ENCODE measurements at regions not wholly inside any gene's neighbourhood (a gene's known extent, or its start where the extent isn't known, plus 50 kb on each side); places are given as distances from the start of the nearest gene placed in this dataset.

GRCh38 chr2:37425408-37425807, 81.0 kb downstream of the QPCT start:
- H3K9me3 Mint-ChIP-seq, result no peaks in the 10 kb centered on the region
- no peak for DNase-seq
- H3K4me3 Mint-ChIP-seq, result no peak overlapping the region
- no peaks in the 10 kb centered on the region for H3K4me1 Mint-ChIP-seq (ENCODE audit: low read depth in 2 of 2)
- H3K27me3 Mint-ChIP-seq, result no peaks in the 10 kb centered on the region
- ATAC-seq (replicated peaks), result no peak
- H3K27ac Mint-ChIP-seq, result no peak overlapping the region
- H3K36me3 Mint-ChIP-seq (ENCODE audit: insufficient read depth), result no peaks in the 10 kb centered on the region

GRCh38 chr2:37427241-37427640, 82.8 kb downstream of the QPCT start:
- Mint-ChIP-seq H3K4me1 (ENCODE audit: low read depth in 2 of 2) (no peaks in the 10 kb centered on the region), H3K9me3 (no peaks in the 10 kb centered on the region), H3K27ac (no peak overlapping the region), H3K27me3 (no peaks in the 10 kb centered on the region), H3K36me3 (ENCODE audit: insufficient read depth) (no peaks in the 10 kb centered on the region), H3K4me3 (no peak overlapping the region)
- DNase-seq (no peak), ATAC-seq (replicated peaks) (no peak)

- ATAC-seq (replicated peaks), result no peak
- Mint-ChIP-seq H3K27me3 (peaks cover 7 to 24% of the 10 kb centered on the region in 2 donors), H3K4me1 (ENCODE audit: low read depth in 2 of 2) (no peaks in the 10 kb centered on the region), H3K27ac (no peak overlapping the region), H3K4me3 (no peak overlapping the region), H3K9me3 (no peaks in the 10 kb centered on the region), H3K36me3 (ENCODE audit: insufficient read depth) (no peaks in the 10 kb centered on the region)
- no peak for DNase-seq
Observed at GRCh38 chr2:37436323-37436722, 91.9 kb downstream of the QPCT start.

- Mint-ChIP-seq H3K4me3 (no peak overlapping the region), H3K9me3 (peaks cover 0 to 1% of the 10 kb centered on the region in 2 donors), H3K4me1 (ENCODE audit: low read depth in 2 of 2) (no peaks in the 10 kb centered on the region), H3K27me3 (peaks cover 16 to 27% of the 10 kb centered on the region in 2 donors), H3K27ac (no peak overlapping the region), H3K36me3 (ENCODE audit: insufficient read depth) (no peaks in the 10 kb centered on the region)
- no peak for DNase-seq
- ATAC-seq (replicated peaks), result no peak
Observed at GRCh38 chr2:37439131-37439642, 94.8 kb downstream of the QPCT start.

GRCh38 chr2:37441055-37441454, 96.6 kb downstream of the QPCT start:
- no peak overlapping the region for H3K4me3 Mint-ChIP-seq
- no peak overlapping the region for H3K27ac Mint-ChIP-seq
- H3K36me3 Mint-ChIP-seq (ENCODE audit: insufficient read depth), result no peaks in the 10 kb centered on the region
- H3K27me3 Mint-ChIP-seq, result peaks cover 19% of the 10 kb centered on the region in 2 donors
- H3K9me3 Mint-ChIP-seq, result peaks cover 0 to 1% of the 10 kb centered on the region in 2 donors
- no peak for DNase-seq
- no peak for ATAC-seq (replicated peaks)
- H3K4me1 Mint-ChIP-seq (ENCODE audit: low read depth in 2 of 2), result no peaks in the 10 kb centered on the region

- no peak for DNase-seq
- no peak overlapping the region for H3K27ac Mint-ChIP-seq
- H3K4me3 Mint-ChIP-seq, result no peak overlapping the region
- peaks cover 0 to 1% of the 10 kb centered on the region in 2 donors for H3K9me3 Mint-ChIP-seq
- H3K4me1 Mint-ChIP-seq (ENCODE audit: low read depth in 2 of 2), result no peaks in the 10 kb centered on the region
- peaks cover 27 to 32% of the 10 kb centered on the region in 2 donors for H3K27me3 Mint-ChIP-seq
- H3K36me3 Mint-ChIP-seq (ENCODE audit: insufficient read depth), result no peaks in the 10 kb centered on the region
- no peak for ATAC-seq (replicated peaks)
Observed at GRCh38 chr2:37443082-37443481, 98.7 kb downstream of the QPCT start.

- peaks cover 22 to 32% of the 10 kb centered on the region in 2 donors for H3K27me3 Mint-ChIP-seq
- no peak for ATAC-seq (replicated peaks)
- DNase-seq, result no peak
- H3K4me1 Mint-ChIP-seq (ENCODE audit: low read depth in 2 of 2), result peaks cover 4% of the 10 kb centered on the region in 2 donors
- no peak overlapping the region for H3K27ac Mint-ChIP-seq
- H3K36me3 Mint-ChIP-seq (ENCODE audit: insufficient read depth), result no peaks in the 10 kb centered on the region
- H3K4me3 Mint-ChIP-seq, result peak overlapping the region in 1 of 2 donors; percentile 11
- no peaks in the 10 kb centered on the region for H3K9me3 Mint-ChIP-seq
Observed at GRCh38 chr2:37447446-37447845, 103.0 kb downstream of the QPCT start.

- Mint-ChIP-seq H3K36me3 (ENCODE audit: insufficient read depth) (peaks cover 3% of the 10 kb centered on the region), H3K4me3 (no peak overlapping the region), H3K27ac (no peak overlapping the region), H3K4me1 (ENCODE audit: low read depth in 2 of 2) (peaks cover 11 to 12% of the 10 kb centered on the region in 2 donors), H3K9me3 (no peaks in the 10 kb centered on the region), H3K27me3 (peaks cover 15 to 26% of the 10 kb centered on the region in 2 donors)
- no peak for DNase-seq
- ATAC-seq (replicated peaks), result no peak
Observed at GRCh38 chr2:37448342-37449120, 104.1 kb downstream of the QPCT start.

GRCh38 chr2:37449761-37450296, 105.4 kb downstream of the QPCT start:
- Mint-ChIP-seq H3K4me3 (no peak overlapping the region), H3K36me3 (ENCODE audit: insufficient read depth) (peaks cover 3% of the 10 kb centered on the region), H3K27ac (no peak overlapping the region), H3K9me3 (no peaks in the 10 kb centered on the region), H3K27me3 (peaks cover 15 to 23% of the 10 kb centered on the region in 2 donors), H3K4me1 (ENCODE audit: low read depth in 2 of 2) (peaks cover 11 to 12% of the 10 kb centered on the region in 2 donors)
- DNase-seq (no peak), ATAC-seq (replicated peaks) (no peak)

- H3K36me3 Mint-ChIP-seq (ENCODE audit: insufficient read depth), result peaks cover 3% of the 10 kb centered on the region
- peaks cover 29 to 31% of the 10 kb centered on the region in 2 donors for H3K4me1 Mint-ChIP-seq (ENCODE audit: low read depth in 2 of 2)
- peak; percentile 46 for ATAC-seq (replicated peaks)
- H3K27me3 Mint-ChIP-seq, result peaks cover under 1 to 1% of the 10 kb centered on the region in 2 donors
- DNase-seq, result no peak
- no peak overlapping the region for H3K27ac Mint-ChIP-seq
- peak overlapping the region; percentile 46 to 62 for H3K4me3 Mint-ChIP-seq
- H3K9me3 Mint-ChIP-seq, result peaks cover 0 to 7% of the 10 kb centered on the region in 2 donors
Observed at GRCh38 chr2:37453027-37453426, 108.6 kb downstream of the QPCT start.

GRCh38 chr2:37454851-37455762, 110.7 kb downstream of the QPCT start:
- DNase-seq, result no peak

GRCh38 chr2:37456479-37456878, 112.0 kb downstream of the QPCT start:
- H3K4me3 Mint-ChIP-seq, result peak overlapping the region; percentile 68 to 83
- H3K36me3 Mint-ChIP-seq (ENCODE audit: insufficient read depth), result peaks cover 9% of the 10 kb centered on the region
- no peaks in the 10 kb centered on the region for H3K27me3 Mint-ChIP-seq
- H3K4me1 Mint-ChIP-seq (ENCODE audit: low read depth in 2 of 2), result peaks cover 47 to 54% of the 10 kb centered on the region in 2 donors
- peak overlapping the region; percentile 91 to 93 for H3K27ac Mint-ChIP-seq
- peaks cover 0 to 7% of the 10 kb centered on the region in 2 donors for H3K9me3 Mint-ChIP-seq
- DNase-seq (peak; percentile 21 to 35 (median 24)), ATAC-seq (replicated peaks) (peak; percentile 87)

More at GRCh38 chr2:37454851-37455762, 110.7 kb downstream of the QPCT start:
- H3K4me1 Mint-ChIP-seq (ENCODE audit: low read depth in 2 of 2), result peaks cover 41 to 42% of the 10 kb centered on the region in 2 donors
- H3K4me3 Mint-ChIP-seq, result no peak overlapping the region
- no peaks in the 10 kb centered on the region for H3K27me3 Mint-ChIP-seq
- peaks cover 4% of the 10 kb centered on the region for H3K36me3 Mint-ChIP-seq (ENCODE audit: insufficient read depth)
- no peak overlapping the region for H3K27ac Mint-ChIP-seq
- H3K9me3 Mint-ChIP-seq, result peaks cover 0 to 7% of the 10 kb centered on the region in 2 donors
- ATAC-seq (replicated peaks), result no peak

- Mint-ChIP-seq H3K4me1 (ENCODE audit: low read depth in 2 of 2) (peaks cover 43 to 50% of the 10 kb centered on the region in 2 donors), H3K9me3 (peaks cover 0 to 7% of the 10 kb centered on the region in 2 donors), H3K4me3 (no peak overlapping the region), H3K36me3 (ENCODE audit: insufficient read depth) (peaks cover 9% of the 10 kb centered on the region), H3K27ac (peak overlapping the region in 1 of 2 donors; percentile 93), H3K27me3 (no peaks in the 10 kb centered on the region)
- DNase-seq (no peak), ATAC-seq (replicated peaks) (no peak)
Observed at GRCh38 chr2:37457401-37457901, 113.0 kb downstream of the QPCT start.
